ENCODE measurements at regions not wholly inside any gene's neighbourhood (a gene's known extent, or its start where the extent isn't known, plus 50 kb on each side); places are given as distances from the start of the nearest gene placed in this dataset.
"Not testable (repeated sequence)": the region's sequence is repeated elsewhere in the genome, so short reads cannot be mapped to it uniquely, and the experiment has no call there.

DNA sequence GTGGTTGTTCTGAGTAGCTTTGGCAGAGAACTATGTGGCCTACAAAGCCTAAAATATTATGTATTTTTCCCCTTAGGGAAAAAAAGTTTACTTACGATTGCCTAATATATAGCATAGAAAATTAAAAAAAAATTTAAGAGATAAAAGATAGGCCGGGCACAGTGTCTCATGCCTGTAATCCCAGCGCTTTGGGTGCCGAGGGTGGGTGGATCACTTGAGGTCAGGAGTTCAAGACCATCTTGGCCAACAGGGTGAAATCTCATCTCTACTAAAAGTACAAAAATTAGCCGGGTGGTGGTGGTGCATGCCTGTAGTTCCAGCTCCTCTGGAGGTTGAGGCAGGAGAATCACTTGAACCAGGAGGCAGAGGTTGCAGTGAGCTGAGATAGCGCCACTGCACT, 439.2 kb upstream of the KLF6 start:
- no peaks in the 10 kb centered on the region for H3K4me1 ChIP-seq (ENCODE audit: insufficient read depth, poor library complexity, severe bottlenecking)
- no peaks in the 10 kb centered on the region for H3K27me3 ChIP-seq (ENCODE audit: insufficient read depth, poor library complexity, severe bottlenecking)
- H3K4me3 ChIP-seq (ENCODE audit: severe bottlenecking), result no peak overlapping the region
- TF ChIP-seq, protein P1, sequence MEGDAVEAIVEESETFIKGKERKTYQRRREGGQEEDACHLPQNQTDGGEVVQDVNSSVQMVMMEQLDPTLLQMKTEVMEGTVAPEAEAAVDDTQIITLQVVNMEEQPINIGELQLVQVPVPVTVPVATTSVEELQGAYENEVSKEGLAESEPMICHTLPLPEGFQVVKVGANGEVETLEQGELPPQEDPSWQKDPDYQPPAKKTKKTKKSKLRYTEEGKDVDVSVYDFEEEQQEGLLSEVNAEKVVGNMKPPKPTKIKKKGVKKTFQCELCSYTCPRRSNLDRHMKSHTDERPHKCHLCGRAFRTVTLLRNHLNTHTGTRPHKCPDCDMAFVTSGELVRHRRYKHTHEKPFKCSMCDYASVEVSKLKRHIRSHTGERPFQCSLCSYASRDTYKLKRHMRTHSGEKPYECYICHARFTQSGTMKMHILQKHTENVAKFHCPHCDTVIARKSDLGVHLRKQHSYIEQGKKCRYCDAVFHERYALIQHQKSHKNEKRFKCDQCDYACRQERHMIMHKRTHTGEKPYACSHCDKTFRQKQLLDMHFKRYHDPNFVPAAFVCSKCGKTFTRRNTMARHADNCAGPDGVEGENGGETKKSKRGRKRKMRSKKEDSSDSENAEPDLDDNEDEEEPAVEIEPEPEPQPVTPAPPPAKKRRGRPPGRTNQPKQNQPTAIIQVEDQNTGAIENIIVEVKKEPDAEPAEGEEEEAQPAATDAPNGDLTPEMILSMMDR (IDR thresholded peaks at IDR 0.05; ENCODE audit: poor library complexity, severe bottlenecking), result no peak
- no peaks in the 10 kb centered on the region for H3K9me3 ChIP-seq (ENCODE audit: severe bottlenecking)
- H3K36me3 ChIP-seq (ENCODE audit: low read depth), result no peaks in the 10 kb centered on the region
- no peak for ATAC-seq (ENCODE audit: low read depth)
- H3K27ac ChIP-seq (ENCODE audit: poor library complexity, severe bottlenecking), result no peak overlapping the region
- no peak for DNase-seq (ENCODE audit: low spot score)

GRCh38 chr10:4221310-4221709, 436.3 kb upstream of the KLF6 start:
- ATAC-seq (ENCODE audit: low read depth); H3K9me3 ChIP-seq (ENCODE audit: severe bottlenecking); DNase-seq (ENCODE audit: low spot score); H3K4me1 ChIP-seq (ENCODE audit: insufficient read depth, poor library complexity, severe bottlenecking); H3K4me3 ChIP-seq (ENCODE audit: severe bottlenecking); H3K36me3 ChIP-seq (ENCODE audit: low read depth); H3K27ac ChIP-seq (ENCODE audit: poor library complexity, severe bottlenecking); H3K27me3 ChIP-seq (ENCODE audit: insufficient read depth, poor library complexity, severe bottlenecking): not testable (repeated sequence)

DNA sequence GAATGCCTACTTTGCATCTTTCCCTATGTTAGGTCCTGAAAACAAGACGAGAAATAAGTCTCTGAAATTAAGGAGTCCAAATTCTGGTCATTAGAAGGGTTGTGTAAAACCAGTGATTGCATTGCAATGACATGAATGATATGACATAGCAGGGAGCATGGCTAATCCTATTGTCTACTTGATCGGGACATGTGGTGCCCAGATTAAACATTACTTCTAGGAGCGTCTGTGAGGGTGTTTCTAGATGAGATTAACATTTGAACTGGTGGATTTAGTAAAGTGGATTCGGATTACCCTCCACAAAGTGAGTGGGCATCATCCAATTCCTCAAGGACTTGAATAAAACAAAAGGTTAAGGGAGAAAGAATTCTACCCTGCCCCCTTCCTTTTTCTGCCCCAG, 434.9 kb upstream of the KLF6 start:
- H3K36me3 ChIP-seq (ENCODE audit: low read depth), result no peaks in the 10 kb centered on the region
- H3K4me1 ChIP-seq (ENCODE audit: insufficient read depth, poor library complexity, severe bottlenecking), result no peaks in the 10 kb centered on the region
- no peak overlapping the region for H3K4me3 ChIP-seq (ENCODE audit: severe bottlenecking)
- no peak overlapping the region for H3K27ac ChIP-seq (ENCODE audit: poor library complexity, severe bottlenecking)
- no peaks in the 10 kb centered on the region for H3K9me3 ChIP-seq (ENCODE audit: severe bottlenecking)
- ATAC-seq (ENCODE audit: low read depth) (no peak), DNase-seq (ENCODE audit: low spot score) (no peak)
- TF ChIP-seq, protein P1 (IDR thresholded peaks at IDR 0.05; ENCODE audit: poor library complexity, severe bottlenecking), result no peak
- no peaks in the 10 kb centered on the region for H3K27me3 ChIP-seq (ENCODE audit: insufficient read depth, poor library complexity, severe bottlenecking)

- no peaks in the 10 kb centered on the region for H3K4me1 ChIP-seq (ENCODE audit: insufficient read depth, poor library complexity, severe bottlenecking)
- H3K4me3 ChIP-seq (ENCODE audit: severe bottlenecking), result no peak overlapping the region
- no peaks in the 10 kb centered on the region for H3K36me3 ChIP-seq (ENCODE audit: low read depth)
- H3K27me3 ChIP-seq (ENCODE audit: insufficient read depth, poor library complexity, severe bottlenecking), result no peaks in the 10 kb centered on the region
- no peaks in the 10 kb centered on the region for H3K9me3 ChIP-seq (ENCODE audit: severe bottlenecking)
- ATAC-seq (ENCODE audit: low read depth), result no peak
- TF ChIP-seq, protein P1 (IDR thresholded peaks at IDR 0.05; ENCODE audit: poor library complexity, severe bottlenecking), result no peak
- no peak overlapping the region for H3K27ac ChIP-seq (ENCODE audit: poor library complexity, severe bottlenecking)
- DNase-seq (ENCODE audit: low spot score), result no peak
Measured at GRCh38 chr10:4217653-4218052, 432.6 kb upstream of the KLF6 start.

GRCh38 chr10:4217187-4217586, 432.2 kb upstream of the KLF6 start:
- TF ChIP-seq, protein P1 (IDR thresholded peaks at IDR 0.05; ENCODE audit: poor library complexity, severe bottlenecking), result no peak
- Histone ChIP-seq H3K36me3 (ENCODE audit: low read depth) (no peaks in the 10 kb centered on the region), H3K27me3 (ENCODE audit: insufficient read depth, poor library complexity, severe bottlenecking) (no peaks in the 10 kb centered on the region), H3K27ac (ENCODE audit: poor library complexity, severe bottlenecking) (no peak overlapping the region), H3K4me1 (ENCODE audit: insufficient read depth, poor library complexity, severe bottlenecking) (no peaks in the 10 kb centered on the region), H3K4me3 (ENCODE audit: severe bottlenecking) (no peak overlapping the region), H3K9me3 (ENCODE audit: severe bottlenecking) (no peaks in the 10 kb centered on the region)
- DNase-seq (ENCODE audit: low spot score) (no peak), ATAC-seq (ENCODE audit: low read depth) (no peak)

Data from RWPE2 (cell line).